OCI-LY1 (cell line): ENCODE measurements at regions not wholly inside any gene's neighbourhood (a gene's known extent, or its start where the extent isn't known, plus 50 kb on each side); places are given as distances from the start of the nearest gene placed in this dataset.

Experiments used
- EZH2 ChIP-seq: fragments of 200-600 bp; sonication (generic), shearing (Covaris generic); IDR thresholded peaks from 2 replicates; pipeline ENCODE4 v1.8.0; 2017; ENCODE audit warnings: borderline replicate concordance, mixed run types, mild to moderate bottlenecking, antibody characterized with exemption, low read length, moderate library complexity, mixed read lengths
- TF ChIP-seq, protein P1 (sequence below): fragments of 200-600 bp; sonication (generic), shearing (Covaris generic); IDR thresholded peaks from 2 replicates; pipeline ENCODE4 v1.5.1; 2017; ENCODE audit warnings: mild to moderate bottlenecking, antibody characterized with exemption, low read length, moderate library complexity, mixed read lengths

DNA sequence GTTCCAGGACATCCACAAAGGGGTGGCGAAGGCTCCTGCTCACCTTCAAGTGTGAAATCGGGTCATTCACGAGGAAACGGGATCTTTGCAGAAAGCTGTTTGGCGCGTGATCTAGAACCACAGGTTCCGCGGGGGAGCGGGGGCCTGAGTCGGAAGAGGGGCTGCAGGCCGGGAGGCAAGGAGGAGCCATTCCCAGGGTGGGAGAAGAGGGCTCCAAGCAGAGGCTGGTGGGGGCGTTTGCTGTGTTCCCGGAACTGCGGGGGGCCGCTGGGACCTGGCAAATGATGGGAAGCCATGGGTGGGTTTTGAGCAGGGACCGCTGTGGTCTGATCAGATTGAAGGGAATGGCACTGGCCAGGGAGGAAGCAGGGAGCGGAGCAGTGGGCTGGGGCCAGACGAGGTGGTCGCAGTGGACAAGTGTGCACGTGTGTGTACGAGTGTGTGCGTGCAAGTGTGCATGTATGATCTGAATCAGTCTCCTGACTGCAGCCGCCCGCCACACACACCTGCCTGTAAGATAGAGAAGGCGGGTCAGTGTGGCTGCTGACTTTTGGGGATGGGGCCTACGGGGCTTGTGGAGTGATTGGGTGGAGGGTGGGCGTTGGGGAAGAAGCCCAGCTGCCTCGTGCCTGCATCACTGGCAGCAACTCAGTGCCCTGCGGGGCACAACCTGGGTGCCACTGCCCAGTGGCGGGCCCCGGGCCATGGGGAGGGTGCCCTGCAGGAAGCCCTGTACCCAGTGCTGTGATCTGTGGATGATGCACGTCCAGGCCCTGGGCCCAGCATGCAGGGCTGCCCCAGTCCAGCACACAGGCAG, 141.9 kb downstream of the KIF26A start:
- TF ChIP-seq, protein P1, sequence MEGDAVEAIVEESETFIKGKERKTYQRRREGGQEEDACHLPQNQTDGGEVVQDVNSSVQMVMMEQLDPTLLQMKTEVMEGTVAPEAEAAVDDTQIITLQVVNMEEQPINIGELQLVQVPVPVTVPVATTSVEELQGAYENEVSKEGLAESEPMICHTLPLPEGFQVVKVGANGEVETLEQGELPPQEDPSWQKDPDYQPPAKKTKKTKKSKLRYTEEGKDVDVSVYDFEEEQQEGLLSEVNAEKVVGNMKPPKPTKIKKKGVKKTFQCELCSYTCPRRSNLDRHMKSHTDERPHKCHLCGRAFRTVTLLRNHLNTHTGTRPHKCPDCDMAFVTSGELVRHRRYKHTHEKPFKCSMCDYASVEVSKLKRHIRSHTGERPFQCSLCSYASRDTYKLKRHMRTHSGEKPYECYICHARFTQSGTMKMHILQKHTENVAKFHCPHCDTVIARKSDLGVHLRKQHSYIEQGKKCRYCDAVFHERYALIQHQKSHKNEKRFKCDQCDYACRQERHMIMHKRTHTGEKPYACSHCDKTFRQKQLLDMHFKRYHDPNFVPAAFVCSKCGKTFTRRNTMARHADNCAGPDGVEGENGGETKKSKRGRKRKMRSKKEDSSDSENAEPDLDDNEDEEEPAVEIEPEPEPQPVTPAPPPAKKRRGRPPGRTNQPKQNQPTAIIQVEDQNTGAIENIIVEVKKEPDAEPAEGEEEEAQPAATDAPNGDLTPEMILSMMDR = no peak
- TF ChIP-seq EZH2 = no peak
